ENCODE measurements at regions not wholly inside any gene's neighbourhood (a gene's known extent, or its start where the extent isn't known, plus 50 kb on each side); places are given as distances from the start of the nearest gene placed in this dataset.

GRCh38 chrX:6757631-6758030 is 222.7 kb upstream of the VCX3A start:
- no peaks in the 10 kb centered on the region for H3K27me3 ChIP-seq (replicated peaks; ENCODE audit: insufficient read depth, low read depth, low read length, poor library complexity)
- no peaks in the 10 kb centered on the region for H3K36me3 ChIP-seq (ENCODE audit: insufficient read depth, low read length, poor library complexity, severe bottlenecking)
- TF ChIP-seq CTCF (conservative IDR thresholded peaks at IDR 0.05; ENCODE audit: low read depth, low read length), result no peak
- TF ChIP-seq EZH2 (IDR thresholded peaks at IDR 0.05; ENCODE audit: borderline replicate concordance, low read depth, low read length, poor library complexity, severe bottlenecking), result no peak
- DNase-seq (ENCODE audit: low spot score), result no peak
- intact Hi-C loops (cut with micrococcal nuclease; ENCODE audit: unreplicated experiment), result no loop called here
- no peak overlapping the region for H3K27ac ChIP-seq (ENCODE audit: low read depth, low read length, poor library complexity, severe bottlenecking)
- CTCF ChIA-PET, result no interaction called here
- no TSS peak for BruUV-seq (replicated peaks)
- no peaks in the 10 kb centered on the region for H3K9me3 ChIP-seq (ENCODE audit: low read depth, low read length, poor library complexity, severe bottlenecking)
- no peak overlapping the region for H3K4me3 ChIP-seq (ENCODE audit: low read depth, low read length, poor library complexity, severe bottlenecking)
- POLR2A ChIA-PET (ENCODE audit: low non-redundant PET), result no interaction called here
- H3K4me1 ChIP-seq (ENCODE audit: insufficient read depth, low read length, poor library complexity, severe bottlenecking), result no peaks in the 10 kb centered on the region

- Histone ChIP-seq H3K9me3 (ENCODE audit: low read depth, low read length, poor library complexity, severe bottlenecking) (no peaks in the 10 kb centered on the region), H3K27me3 (replicated peaks; ENCODE audit: insufficient read depth, low read depth, low read length, poor library complexity) (no peaks in the 10 kb centered on the region), H3K27ac (ENCODE audit: low read depth, low read length, poor library complexity, severe bottlenecking) (no peak overlapping the region), H3K36me3 (ENCODE audit: insufficient read depth, low read length, poor library complexity, severe bottlenecking) (no peaks in the 10 kb centered on the region), H3K4me1 (ENCODE audit: insufficient read depth, low read length, poor library complexity, severe bottlenecking) (no peaks in the 10 kb centered on the region), H3K4me3 (ENCODE audit: low read depth, low read length, poor library complexity, severe bottlenecking) (no peak overlapping the region)
- no TSS peak for BruUV-seq (replicated peaks)
- ChIA-PET POLR2A (ENCODE audit: low non-redundant PET) (no interaction called here), CTCF (no interaction called here)
- intact Hi-C loops (cut with micrococcal nuclease; ENCODE audit: unreplicated experiment), result no loop called here
- no peak for DNase-seq (ENCODE audit: low spot score)
- TF ChIP-seq CTCF (conservative IDR thresholded peaks at IDR 0.05; ENCODE audit: low read depth, low read length) (no peak), EZH2 (IDR thresholded peaks at IDR 0.05; ENCODE audit: borderline replicate concordance, low read depth, low read length, poor library complexity, severe bottlenecking) (no peak)
Observed at GRCh38 chrX:6748595-6748994, 213.7 kb upstream of the VCX3A start.

GRCh38 chrX:6738518-6739470 is 203.9 kb upstream of the VCX3A start:
- BruUV-seq (replicated peaks), result no TSS peak
- CTCF ChIA-PET, result no interaction called here
- POLR2A ChIA-PET (ENCODE audit: low non-redundant PET), result no interaction called here

More at GRCh38 chrX:6738518-6739470, 203.9 kb upstream of the VCX3A start:
- H3K27ac ChIP-seq (ENCODE audit: low read depth, low read length, poor library complexity, severe bottlenecking), result no peak overlapping the region
- H3K27me3 ChIP-seq (replicated peaks; ENCODE audit: insufficient read depth, low read depth, low read length, poor library complexity), result no peaks in the 10 kb centered on the region
- intact Hi-C loops (cut with micrococcal nuclease; ENCODE audit: unreplicated experiment), result no loop called here
- H3K9me3 ChIP-seq (ENCODE audit: low read depth, low read length, poor library complexity, severe bottlenecking), result no peaks in the 10 kb centered on the region
- no peaks in the 10 kb centered on the region for H3K4me1 ChIP-seq (ENCODE audit: insufficient read depth, low read length, poor library complexity, severe bottlenecking)
- TF ChIP-seq EZH2 (IDR thresholded peaks at IDR 0.05; ENCODE audit: borderline replicate concordance, low read depth, low read length, poor library complexity, severe bottlenecking) (no peak), CTCF (conservative IDR thresholded peaks at IDR 0.05; ENCODE audit: low read depth, low read length) (no peak)
- H3K36me3 ChIP-seq (ENCODE audit: insufficient read depth, low read length, poor library complexity, severe bottlenecking), result no peaks in the 10 kb centered on the region
- H3K4me3 ChIP-seq (ENCODE audit: low read depth, low read length, poor library complexity, severe bottlenecking), result no peak overlapping the region
- DNase-seq (ENCODE audit: low spot score), result no peak
